GM19043 (cell line): ENCODE measurements at regions not wholly inside any gene's neighbourhood (a gene's known extent, or its start where the extent isn't known, plus 50 kb on each side); places are given as distances from the start of the nearest gene placed in this dataset.
"Not testable (repeated sequence)": the region's sequence is repeated elsewhere in the genome, so short reads cannot be mapped to it uniquely, and the experiment has no call there.

Experiments
- ATAC-seq: cut with Tn5 transposase; IDR thresholded peaks from one replicate; pipeline ENCODE4 v1.9.1; 2021; ENCODE audit warnings: low read depth; ENCODE audit not compliant: unreplicated experiment

DNA sequence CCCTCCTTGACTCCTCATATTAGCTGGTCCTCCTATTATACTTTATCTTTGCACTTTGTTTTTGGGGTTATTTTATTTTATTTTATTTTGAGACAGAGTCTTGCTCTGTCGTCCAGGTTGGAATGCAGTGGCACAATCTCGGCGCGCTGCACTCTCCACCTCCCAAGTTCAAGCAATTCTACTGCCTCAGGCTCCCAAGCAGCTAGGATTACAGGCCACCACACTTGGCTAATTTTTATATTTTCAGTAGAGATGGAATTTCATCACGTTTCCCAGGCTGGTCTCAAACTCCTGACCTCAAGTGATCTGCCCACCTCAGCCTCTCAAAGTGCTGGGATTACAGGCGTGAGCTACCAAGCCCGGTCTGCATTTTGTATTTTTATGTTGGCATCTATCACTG is 126.7 kb downstream of the FOXB1 start:
- no peak for ATAC-seq

DNA sequence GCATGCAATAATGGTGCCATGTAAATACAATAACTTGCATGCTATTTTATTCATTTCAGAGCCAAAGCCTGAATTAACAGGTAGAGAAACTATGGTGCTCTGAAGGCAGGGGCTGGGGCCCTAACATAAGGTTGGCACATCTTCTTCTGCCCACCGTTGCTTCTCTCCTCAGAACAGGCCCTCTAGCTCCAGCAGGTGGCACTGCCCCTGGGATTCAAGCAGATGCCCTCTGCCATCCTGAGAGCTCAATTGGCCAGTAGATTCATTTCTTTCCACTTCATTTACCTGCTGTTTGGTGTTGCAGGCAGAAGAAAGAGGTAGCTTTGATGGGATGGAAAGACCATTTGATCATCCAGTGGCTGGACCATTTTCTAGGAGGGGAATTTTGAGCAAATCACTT is 130.5 kb downstream of the FOXB1 start:
- no peak for ATAC-seq

DNA sequence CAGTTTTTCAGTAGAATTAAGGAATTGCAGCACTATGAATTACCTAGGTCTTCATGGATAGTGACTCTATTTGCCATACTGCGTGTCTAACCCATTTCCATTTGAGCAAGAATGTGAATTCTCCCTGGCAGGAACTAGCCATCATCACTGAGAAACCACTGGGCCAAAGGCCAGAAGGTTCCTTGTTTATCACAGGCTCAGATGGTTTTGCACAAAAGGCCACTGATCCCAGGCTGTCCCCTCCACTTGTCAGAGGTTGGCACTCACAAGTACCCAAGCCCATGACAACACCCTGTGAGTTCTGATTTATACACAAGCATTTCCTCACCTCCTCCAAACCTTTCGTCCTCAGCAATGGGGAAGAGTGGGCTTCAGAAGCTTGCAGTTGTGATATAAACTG is 131.8 kb downstream of the FOXB1 start:
- ATAC-seq = no peak

DNA sequence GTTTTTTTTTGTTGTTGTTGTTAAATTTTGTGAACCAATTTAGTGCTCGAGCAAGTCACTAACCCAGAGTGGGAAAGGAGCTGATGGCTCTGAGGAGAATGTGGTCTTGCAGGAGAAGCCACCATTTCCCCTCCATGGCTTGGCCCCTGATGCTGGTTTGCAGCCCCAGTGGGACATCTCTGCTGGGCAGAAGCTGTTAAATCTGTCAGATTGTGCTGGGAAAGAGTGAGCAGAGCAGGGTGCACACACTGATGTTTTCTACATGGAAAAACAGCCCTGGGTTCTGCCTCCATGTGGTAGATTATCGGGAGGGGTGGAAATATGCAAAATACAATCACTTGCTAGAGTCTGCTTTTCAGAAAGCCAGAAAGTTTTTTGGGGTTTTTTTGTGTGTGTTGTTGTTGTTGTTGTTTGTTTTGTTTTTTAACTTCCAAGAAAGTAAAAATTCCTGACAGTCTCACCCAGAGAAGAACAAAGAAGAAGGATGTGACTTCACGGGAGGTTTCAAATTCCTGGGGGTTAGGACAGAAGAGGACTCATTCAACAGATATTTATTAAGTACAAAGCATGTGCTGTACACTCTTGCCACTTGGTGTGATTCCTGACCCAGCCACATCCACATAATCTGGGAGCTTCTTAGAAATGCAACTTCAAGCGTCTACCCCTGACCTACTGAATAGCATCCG is 133.7 kb downstream of the FOXB1 start:
- no peak for ATAC-seq

DNA sequence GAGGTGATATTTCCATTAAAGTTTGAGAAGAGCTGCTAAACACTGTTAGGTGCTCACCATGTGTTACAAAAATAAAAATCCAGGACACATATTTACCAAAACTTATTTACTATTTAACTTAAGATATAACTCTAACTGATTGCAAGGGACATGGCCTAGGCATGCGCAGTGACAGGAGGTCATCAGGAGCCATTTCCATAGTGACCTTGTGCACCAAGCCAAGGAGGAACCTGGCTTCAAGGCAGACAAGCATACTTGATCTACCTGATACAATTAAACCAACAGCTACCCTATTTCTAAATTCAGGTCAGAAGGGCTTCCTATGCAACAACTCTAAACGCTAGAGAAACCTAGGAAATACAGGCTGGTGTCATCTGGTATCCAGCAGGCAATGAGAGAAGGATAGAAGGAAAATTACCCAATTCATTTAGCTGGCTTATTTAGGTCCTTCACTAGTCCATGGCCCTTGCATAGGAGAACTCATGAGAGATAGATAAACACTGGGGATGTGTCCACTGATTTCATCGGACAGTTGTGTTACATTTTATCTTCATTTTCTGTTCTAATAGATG is 134.4 kb downstream of the FOXB1 start:
- ATAC-seq = no peak

DNA sequence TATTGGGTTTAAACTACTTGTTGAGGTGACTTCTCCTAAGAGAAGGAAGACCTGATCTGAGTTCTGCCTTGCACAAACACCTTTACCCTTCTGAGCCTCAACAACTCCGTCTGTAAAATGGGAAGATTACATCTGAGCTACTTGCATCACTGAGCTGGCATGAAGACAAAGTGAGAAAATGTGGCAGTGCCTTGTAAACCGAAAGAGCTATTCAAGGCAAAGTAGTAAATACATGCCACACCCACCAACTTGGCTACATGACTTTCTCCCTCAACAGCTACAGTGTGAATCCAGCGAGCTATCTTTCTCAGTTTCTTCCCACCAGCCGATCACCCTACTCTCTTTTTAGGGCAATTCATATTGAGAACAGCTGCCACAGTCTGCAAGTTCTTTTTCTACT is 148.3 kb downstream of the FOXB1 start:
- no peak for ATAC-seq

DNA sequence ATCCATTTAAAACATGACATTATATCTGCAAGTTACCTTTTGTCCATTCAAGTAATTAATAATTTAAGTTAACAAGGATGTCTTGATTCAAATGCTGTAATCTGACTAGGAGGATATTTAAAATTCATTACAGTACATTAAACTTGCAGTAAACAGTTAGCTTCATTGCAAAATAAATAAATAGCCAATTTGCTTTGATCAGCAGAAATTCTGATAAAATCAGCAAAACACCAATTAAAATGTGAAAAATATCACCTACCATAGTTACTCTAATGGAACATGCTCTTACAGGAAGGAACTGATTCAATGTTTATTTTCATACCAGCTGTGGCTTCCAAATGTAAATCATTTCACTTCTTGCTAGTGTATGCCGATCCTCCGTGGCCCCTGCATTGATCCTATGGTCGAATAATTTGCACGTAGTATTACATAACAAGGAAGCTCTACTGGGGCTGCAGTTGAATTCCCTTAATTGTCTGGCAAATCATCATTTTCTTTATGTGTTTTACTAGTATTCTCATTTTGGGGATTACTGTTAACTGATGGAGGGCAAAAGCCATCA is 150.7 kb downstream of the FOXB1 start:
- no peak for ATAC-seq

DNA sequence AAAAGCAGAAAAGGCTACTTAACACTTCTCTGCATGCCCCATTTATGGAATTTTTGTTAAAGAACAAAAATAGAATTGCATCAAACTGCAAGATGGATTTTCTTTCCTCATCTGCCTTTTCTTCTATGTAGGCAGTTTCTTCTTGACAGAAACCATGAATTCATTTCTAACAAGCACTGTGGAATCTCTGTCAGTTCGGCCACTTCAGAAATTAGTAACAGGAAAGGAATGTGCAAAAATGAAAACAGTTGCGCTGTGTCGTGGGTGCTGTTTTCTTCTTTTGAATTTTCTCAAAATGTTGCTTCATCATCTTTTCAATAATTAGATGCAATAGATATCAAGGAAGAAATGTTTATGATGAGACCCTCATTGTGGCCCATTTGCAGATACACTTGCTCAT is 151.6 kb downstream of the FOXB1 start:
- ATAC-seq = no peak

DNA sequence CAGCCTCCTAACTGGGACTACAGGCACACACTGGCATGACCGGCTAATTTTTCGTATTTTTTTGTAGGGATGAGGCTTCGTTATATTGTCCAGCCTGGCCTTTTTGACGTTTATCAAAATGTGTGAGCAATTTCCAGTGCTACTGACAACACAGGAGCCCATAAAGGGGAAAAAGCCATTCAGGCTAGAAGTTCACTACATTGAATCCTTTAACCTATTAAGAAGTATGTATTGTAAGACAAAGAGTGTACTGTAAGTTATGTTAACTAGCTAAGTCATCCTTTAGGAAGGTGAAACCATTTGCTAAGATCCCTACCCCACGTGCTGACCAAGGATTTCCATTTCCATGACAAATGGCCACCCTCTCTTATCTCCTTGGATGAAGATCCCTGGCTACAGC is 156.8 kb downstream of the FOXB1 start:
- ATAC-seq = no peak

DNA sequence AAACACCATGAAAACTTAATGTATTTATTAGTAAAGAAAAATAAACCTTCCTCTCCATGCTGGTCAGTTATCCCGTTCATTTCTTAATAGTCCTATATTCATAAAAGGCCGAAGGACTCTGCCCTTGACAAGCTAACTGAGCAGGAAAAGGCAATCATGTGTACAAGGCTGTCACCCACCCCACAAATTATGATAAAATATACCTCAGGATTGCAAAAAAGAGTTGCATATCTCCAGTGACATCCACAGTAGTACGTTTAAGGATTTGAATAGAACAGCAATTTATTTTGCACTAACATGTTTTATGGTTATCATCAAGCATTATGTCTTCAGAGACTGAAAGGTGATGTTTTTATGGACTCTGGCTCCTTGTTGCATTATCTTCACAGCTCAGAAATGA is 157.6 kb downstream of the FOXB1 start:
- no peak for ATAC-seq

DNA sequence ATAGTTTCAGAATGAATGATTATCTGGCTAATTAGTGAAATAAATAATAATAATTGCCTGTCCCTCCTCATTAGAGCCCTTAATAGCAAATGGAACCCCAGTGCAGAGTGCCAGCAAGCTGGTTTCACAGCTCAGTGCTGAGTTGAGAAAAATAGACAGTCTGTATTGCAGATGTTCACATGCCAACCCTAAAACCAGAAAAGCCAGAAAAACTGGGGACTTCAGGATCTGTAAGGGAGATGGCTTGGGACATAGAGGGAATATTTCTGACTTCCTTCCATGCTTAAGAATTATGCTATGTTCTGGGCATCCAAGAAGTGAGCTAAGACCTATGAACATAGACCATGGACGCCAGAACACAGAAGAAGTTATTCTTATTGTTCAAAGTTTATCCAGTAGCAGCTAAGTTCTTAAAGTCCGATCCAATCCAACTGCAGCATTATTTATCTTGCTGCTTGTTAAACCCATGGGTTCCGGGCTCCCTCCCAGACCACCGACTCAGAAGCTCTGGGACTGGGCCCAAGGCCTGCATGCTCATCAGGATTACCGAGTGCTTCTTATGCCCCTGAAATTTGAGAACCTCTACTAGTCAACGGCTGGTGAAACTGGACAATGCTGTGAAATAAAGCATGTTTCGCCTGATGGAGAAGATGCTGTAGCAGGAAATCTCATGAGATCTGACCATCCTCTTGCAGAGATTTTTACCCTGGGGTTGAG is 158.3 kb downstream of the FOXB1 start:
- ATAC-seq = no peak

DNA sequence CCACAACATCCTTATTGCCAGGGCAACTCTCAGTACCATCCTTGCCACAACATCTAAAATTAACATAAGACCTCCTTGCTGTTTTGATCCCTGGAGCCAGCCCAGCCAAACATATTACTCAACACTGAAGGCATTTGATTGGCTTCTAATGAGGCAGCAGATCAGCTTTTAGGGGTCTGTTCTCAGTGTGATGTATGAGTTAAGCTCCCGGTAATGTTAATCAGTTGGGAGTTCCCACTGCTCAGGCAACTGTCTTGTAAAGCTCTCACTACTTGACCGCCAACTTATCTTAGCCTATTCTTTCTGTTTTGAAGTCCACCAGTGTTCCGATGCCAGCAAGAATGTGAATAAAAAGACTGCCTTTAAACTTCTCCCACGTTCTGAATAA is 158.9 kb downstream of the FOXB1 start:
- no peak for ATAC-seq

DNA sequence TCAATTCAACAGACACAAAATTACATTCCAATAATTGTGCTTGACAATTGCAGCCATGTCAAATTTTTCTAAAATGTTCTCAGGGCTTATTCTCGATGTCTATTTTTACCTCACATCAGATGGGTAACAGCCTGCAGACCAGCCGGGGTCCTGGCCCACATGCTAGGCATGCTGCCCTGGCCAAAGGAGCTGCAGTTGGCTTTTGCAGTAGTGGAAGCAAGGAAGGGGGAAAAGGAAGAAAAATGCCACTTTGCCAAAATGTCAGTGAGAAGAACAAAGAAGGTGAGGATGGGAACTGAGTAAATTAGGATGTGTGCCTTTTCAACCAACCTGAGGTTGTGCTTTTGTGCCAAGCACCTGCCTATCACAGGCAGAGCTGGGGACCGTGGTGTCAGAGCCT is 161.0 kb downstream of the FOXB1 start:
- ATAC-seq = no peak

DNA sequence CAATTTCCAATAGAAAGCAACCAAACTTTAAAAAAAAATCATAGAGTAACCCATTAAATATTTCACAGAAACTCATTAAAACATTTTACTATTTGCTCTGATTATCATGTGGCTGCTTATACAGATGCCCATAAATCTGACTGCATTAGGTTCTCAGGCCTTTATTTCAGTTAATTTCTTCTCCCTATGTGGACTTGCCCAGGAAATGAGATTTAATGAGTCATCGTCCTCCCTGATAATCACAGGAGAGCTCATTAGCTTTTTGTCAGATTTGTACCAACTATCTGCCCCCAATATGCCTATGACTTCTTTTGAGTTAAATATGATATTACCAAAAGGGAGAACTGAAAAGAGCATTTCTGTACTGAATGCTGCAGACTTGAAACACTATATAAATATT is 168.0 kb downstream of the FOXB1 start:
- no peak for ATAC-seq

DNA sequence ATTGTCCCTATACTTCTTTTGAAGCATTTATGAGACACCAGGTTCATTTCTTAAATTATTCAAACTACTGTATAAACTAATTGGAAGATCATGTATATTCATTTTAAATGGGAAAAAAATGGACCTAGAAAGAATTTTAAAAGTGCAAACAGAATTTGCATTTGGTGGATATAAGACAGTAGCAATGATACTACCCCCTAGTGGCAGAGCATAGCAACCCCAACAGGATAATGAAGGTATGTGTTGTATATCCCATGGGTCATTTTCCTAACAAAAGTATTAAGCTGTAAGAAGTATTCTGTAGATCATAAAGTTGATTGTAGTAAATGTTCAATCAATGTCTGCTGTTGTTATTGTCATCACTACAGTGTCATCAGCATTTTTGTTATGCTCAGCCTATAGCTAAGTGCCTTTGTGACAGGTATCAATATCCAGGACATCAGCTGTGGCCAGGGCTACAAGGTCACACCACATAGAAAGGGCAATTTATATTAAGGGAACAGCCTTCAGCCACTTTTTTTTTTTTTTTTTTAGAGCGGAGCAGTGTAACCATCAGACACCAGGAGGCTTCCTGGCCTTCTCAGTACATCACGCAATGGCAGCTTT is 175.8 kb downstream of the FOXB1 start:
- no peak for ATAC-seq

DNA sequence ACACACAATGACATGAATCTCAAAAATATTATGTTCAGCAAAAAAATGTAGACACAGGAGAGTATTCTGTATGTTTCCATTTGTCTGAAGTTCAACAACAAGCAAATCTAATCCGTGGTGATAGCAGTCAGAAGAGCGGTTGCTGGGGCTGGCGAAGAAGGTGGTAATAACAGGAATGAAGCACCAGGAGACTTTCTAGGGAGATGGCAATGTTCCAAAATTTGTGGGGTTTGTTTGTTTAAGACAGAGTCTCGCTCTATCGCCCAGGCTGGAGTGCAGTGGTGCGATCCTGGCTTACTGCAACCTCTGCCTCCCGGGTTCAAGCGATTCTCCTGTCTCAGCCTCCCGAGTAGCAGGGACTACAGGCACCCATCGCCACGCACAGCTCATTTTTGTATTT is 177.8 kb downstream of the FOXB1 start:
- not testable (repeated sequence) for ATAC-seq

DNA sequence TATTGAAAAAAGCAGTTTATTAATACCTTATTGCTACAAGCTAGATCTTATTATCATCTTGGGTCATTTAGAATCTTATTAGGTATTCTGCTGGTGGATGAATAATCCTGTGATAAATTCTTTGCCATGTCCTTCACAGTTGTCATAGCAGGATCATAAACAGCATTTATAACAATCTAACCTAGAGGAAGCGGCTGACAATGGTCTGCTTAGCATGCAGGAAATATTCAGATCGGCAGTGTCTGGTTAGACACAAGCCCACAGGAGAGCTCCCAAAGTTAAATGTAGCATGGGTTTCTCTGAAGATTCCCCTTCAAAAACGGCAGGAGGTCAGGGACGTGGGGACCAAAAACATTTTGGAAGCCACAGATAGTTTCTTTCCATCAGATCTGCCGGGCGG is 179.3 kb downstream of the FOXB1 start:
- ATAC-seq = no peak

DNA sequence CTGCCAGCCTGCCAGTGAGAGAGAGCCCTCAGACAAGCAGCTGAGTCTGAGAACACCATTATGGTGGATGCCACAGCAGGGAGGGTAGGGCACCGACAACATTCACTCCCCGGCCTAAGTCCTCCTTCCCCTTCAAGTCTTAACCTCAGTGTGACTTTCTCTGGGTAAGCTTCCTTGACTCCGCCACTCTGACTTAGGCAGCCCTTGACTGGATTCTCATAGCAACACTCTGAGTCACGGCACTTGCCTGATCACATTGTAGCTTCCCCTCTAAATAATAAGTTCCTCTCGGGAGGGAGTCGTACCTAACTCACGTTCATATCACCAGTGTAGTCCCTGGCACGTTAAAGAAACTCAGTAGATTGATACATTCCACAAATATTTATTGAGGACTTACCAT is 180.5 kb downstream of the FOXB1 start:
- no peak for ATAC-seq

DNA sequence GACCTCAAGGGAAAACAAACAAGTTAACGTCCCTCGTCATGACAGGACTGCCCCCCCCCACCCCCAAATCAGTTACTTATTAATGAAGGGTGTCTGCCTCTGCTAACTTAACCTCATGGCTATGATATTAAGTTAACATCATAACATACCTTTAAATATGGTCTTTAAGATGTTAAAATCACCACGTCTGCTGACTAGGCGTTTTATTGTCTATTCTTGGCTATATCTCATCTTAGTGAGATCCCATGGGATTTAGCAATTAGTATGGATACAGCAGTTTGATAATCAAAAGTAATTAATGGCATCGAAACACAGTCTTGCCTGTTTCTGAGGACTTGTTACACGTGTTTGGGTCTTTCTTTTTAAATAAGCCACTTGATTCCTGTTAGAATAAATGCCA is 186.9 kb downstream of the FOXB1 start:
- no peak for ATAC-seq

DNA sequence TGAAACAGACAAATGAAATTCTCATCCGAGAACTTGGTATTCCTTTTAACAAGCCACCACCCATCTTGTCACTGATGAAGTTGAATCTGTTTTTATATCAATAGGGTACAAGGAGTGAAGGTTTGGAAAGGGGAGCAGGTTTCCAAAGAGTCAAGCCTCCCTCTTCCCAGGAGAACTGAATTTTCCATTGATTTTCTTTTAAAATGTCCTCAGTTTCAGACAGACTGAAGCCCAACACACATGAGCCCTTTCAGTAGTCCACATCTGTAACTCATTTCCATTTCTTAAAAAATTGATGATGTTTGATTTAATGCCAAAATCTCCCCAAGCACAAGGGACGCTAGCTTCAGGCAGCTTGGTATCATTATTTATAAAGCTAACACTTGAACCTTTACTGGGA is 187.7 kb downstream of the FOXB1 start:
- ATAC-seq = no peak

DNA sequence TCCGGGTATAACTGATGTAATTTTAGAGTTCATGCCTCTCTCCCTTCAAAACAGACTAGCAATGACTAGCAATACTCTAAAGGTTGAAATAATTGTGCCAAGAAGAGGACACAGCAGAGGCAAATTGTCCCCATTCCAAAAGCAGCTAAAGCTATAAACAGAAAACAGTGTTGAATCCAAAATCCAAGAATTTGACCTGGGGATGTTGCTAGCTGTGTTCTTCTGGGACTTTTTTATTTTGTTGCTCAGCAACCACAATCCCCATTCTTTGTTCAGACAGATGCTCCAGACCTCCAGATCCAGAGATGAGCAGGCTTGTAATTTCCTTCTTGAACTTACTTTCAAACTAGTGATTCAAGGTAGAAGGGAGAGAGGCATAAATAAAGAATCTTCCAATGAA is 191.5 kb downstream of the FOXB1 start:
- no peak for ATAC-seq
